CD14-positive monocyte (primary cell): ENCODE measurements at regions not wholly inside any gene's neighbourhood (a gene's known extent, or its start where the extent isn't known, plus 50 kb on each side); places are given as distances from the start of the nearest gene placed in this dataset.
"Not testable (repeated sequence)": the region's sequence is repeated elsewhere in the genome, so short reads cannot be mapped to it uniquely, and the experiment has no call there.

Source experiments
- DNase-seq, 3 donors: peaks; one replicate each; pipeline ENCODE4 v3.0.0-alpha.2; 2011 to 2022
- H2AFZ ChIP-seq: 2 replicates; pipeline ENCODE4 v1.6.0; 2012; ENCODE audit warnings: mild to moderate bottlenecking, low read depth, low read length, inconsistent platforms; ENCODE audit not compliant: insufficient read depth, poor library complexity, severe bottlenecking
- H3K27ac ChIP-seq, 2 donors: 1 replicate in 1 of 2; 2 replicates in 1 of 2; pipeline ENCODE4 v1.5.1; 2012 to 2013; ENCODE audit warnings: low read length in 2 of 2, control low read depth in 1 of 2, inconsistent platforms in 1 of 2, low read depth in 1 of 2, mild to moderate bottlenecking in 1 of 2
- H3K27me3 ChIP-seq, 2 donors: one replicate each; pipeline versions ENCODE4 v1.6.0 to v1.6.1; 2011 to 2013; ENCODE audit warnings: low read length in 2 of 2; ENCODE audit not compliant: control insufficient read depth in 2 of 2, insufficient read depth in 2 of 2
- H3K36me3 ChIP-seq, 2 donors: replicated peaks in 1 of 2; 1 replicate in 1 of 2; 2 replicates in 1 of 2; pipeline versions ENCODE4 v1.5.1 to v1.6.1; 2012 to 2013; ENCODE audit warnings: low read length in 2 of 2, control low read depth in 1 of 2, inconsistent platforms in 1 of 2, mild to moderate bottlenecking in 1 of 2; ENCODE audit not compliant: insufficient read depth in 2 of 2, control insufficient read depth in 1 of 2
- H3K4me1 ChIP-seq, 2 donors: 1 replicate in 1 of 2; 2 replicates in 1 of 2; pipeline versions ENCODE4 v1.5.1 to v1.6.1; 2012 to 2013; ENCODE audit warnings: low read length in 2 of 2, control low read depth in 1 of 2, inconsistent platforms in 1 of 2, mild to moderate bottlenecking in 1 of 2, moderate library complexity in 1 of 2; ENCODE audit not compliant: insufficient read depth in 2 of 2, control insufficient read depth in 1 of 2
- H3K4me2 ChIP-seq: replicated peaks from 2 replicates; pipeline ENCODE3; 2012; ENCODE audit warnings: low read length, moderate library complexity, mild to moderate bottlenecking; ENCODE audit not compliant: poor library complexity, severe bottlenecking; ENCODE audit errors: extremely low read depth
- H3K4me3 ChIP-seq, 3 experiments: fragments of 200-600 bp in 1 of 3; sonication (generic) in 1 of 3; replicated peaks in 1 of 3; 1 replicate in 2 of 3; 2 replicates in 1 of 3; pipeline ENCODE4 v1.5.1; 2011 to 2013; ENCODE audit warnings: low read length in 3 of 3, mild to moderate bottlenecking in 3 of 3, control low read depth in 2 of 3, low read depth in 2 of 3, inconsistent platforms in 1 of 3, moderate library complexity in 1 of 3
- H3K79me2 ChIP-seq: 2 replicates; pipeline ENCODE4 v1.6.0; 2012; ENCODE audit warnings: mild to moderate bottlenecking, control low read depth, inconsistent platforms, low read length, moderate library complexity; ENCODE audit not compliant: insufficient read depth
- H3K9ac ChIP-seq: 2 replicates; pipeline ENCODE4 v1.6.0; 2017; ENCODE audit warnings: low read length, mild to moderate bottlenecking; ENCODE audit not compliant: insufficient read depth, poor library complexity, severe bottlenecking
- H3K9me3 ChIP-seq, 2 donors: replicated peaks in 1 of 2; 1 replicate in 1 of 2; 2 replicates in 1 of 2; pipeline versions ENCODE4 v1.5.1 to v1.6.1; 2012 to 2013; ENCODE audit warnings: low read length in 2 of 2, control low read depth in 1 of 2; ENCODE audit not compliant: control insufficient read depth in 1 of 2, insufficient read depth in 1 of 2
- H4K20me1 ChIP-seq: 2 replicates; pipeline ENCODE4 v1.6.0; 2012; ENCODE audit warnings: mild to moderate bottlenecking, low read length, control low read depth, moderate library complexity; ENCODE audit not compliant: insufficient read depth
- H3K27ac Mint-ChIP-seq, 7 donors: one replicate each; pipeline ENCODE4 v1.8.0; 2020; ENCODE audit warnings: mild to moderate bottlenecking in 7 of 7, mixed read lengths in 7 of 7, moderate library complexity in 6 of 7, inconsistent platforms in 2 of 7
- H3K27me3 Mint-ChIP-seq, 3 donors: one replicate each; pipeline ENCODE4 v1.8.0; 2021 to 2022; ENCODE audit warnings: low read depth in 3 of 3, mild to moderate bottlenecking in 3 of 3, mixed read lengths in 3 of 3, moderate library complexity in 3 of 3, inconsistent platforms in 1 of 3
- H3K36me3 Mint-ChIP-seq, 2 donors: one replicate each; pipeline ENCODE4 v1.8.0; 2020; ENCODE audit warnings: mixed read lengths in 2 of 2, inconsistent platforms in 1 of 2, mild to moderate bottlenecking in 1 of 2
- H3K4me1 Mint-ChIP-seq: one replicate; pipeline ENCODE4 v1.8.0; 2020; ENCODE audit warnings: mild to moderate bottlenecking, mixed read lengths
- H3K4me3 Mint-ChIP-seq, 2 donors: one replicate each; pipeline ENCODE4 v1.8.0; 2020; ENCODE audit warnings: mild to moderate bottlenecking in 2 of 2, mixed read lengths in 2 of 2, moderate library complexity in 1 of 2
- H3K9me3 Mint-ChIP-seq, 7 donors: one replicate each; pipeline ENCODE4 v1.8.0; 2020 to 2022; ENCODE audit warnings: mixed read lengths in 7 of 7, mild to moderate bottlenecking in 6 of 7, moderate library complexity in 6 of 7, inconsistent platforms in 2 of 7
- WGBS: methylation state at CpG from one replicate; pipeline ENCODE4 v1.1.5; 2013; ENCODE audit warnings: missing lambda C conversion rate; ENCODE audit not compliant: insufficient coverage; 5-methylcytosine and 5-hydroxymethylcytosine counted together
- intact Hi-C, 2 donors: fragments of 100-400 bp; cut with micrococcal nuclease; formaldehyde crosslinking; loops; one replicate each; pipeline versions ENCODE4 v1.15.0 to v1.15.1; 2023
- TF ChIP-seq, protein P1 (sequence below): fragments of 200-600 bp; IDR thresholded peaks from one replicate; pipeline ENCODE4 v1.8.0; 2022; ENCODE audit warnings: antibody characterized with exemption, mild to moderate bottlenecking

DNA sequence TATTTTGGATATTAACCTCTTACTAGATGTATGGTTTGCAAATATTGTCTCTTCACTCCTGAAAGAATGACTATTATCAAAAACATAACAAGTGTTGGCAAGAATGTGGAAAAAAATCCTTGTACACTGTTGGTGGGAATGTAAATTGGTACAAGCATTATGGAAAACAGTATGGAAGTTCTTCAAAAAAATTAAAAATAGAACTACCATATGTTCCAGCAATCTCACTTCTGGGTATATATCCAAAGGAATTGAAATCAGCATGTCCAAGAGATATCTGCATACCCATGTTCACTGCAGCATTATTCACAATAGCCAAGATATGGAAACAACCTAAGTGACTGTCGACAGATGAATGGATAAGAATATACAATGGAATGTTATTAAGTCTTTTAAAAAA lies 61.6 kb upstream of the KIT start:
- H3K4me3 ChIP-seq = no peak overlapping the region
- H3K36me3 ChIP-seq = no peaks in the 10 kb centered on the region
- no peaks in the 10 kb centered on the region for H3K27me3 ChIP-seq
- TF ChIP-seq, protein P1, sequence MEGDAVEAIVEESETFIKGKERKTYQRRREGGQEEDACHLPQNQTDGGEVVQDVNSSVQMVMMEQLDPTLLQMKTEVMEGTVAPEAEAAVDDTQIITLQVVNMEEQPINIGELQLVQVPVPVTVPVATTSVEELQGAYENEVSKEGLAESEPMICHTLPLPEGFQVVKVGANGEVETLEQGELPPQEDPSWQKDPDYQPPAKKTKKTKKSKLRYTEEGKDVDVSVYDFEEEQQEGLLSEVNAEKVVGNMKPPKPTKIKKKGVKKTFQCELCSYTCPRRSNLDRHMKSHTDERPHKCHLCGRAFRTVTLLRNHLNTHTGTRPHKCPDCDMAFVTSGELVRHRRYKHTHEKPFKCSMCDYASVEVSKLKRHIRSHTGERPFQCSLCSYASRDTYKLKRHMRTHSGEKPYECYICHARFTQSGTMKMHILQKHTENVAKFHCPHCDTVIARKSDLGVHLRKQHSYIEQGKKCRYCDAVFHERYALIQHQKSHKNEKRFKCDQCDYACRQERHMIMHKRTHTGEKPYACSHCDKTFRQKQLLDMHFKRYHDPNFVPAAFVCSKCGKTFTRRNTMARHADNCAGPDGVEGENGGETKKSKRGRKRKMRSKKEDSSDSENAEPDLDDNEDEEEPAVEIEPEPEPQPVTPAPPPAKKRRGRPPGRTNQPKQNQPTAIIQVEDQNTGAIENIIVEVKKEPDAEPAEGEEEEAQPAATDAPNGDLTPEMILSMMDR = no peak
- intact Hi-C loops = no loop called here
- no peaks in the 10 kb centered on the region for H3K9me3 ChIP-seq
- Mint-ChIP-seq H3K4me1 (no peaks in the 10 kb centered on the region), H3K4me3 (no peak overlapping the region), H3K27me3 (no peaks in the 10 kb centered on the region), H3K9me3 (peaks cover 0 to 6% (median 3%) of the 10 kb centered on the region in 7 donors), H3K36me3 (no peaks in the 10 kb centered on the region), H3K27ac (no peak overlapping the region)
- no peak overlapping the region for H3K4me2 ChIP-seq
- no peak overlapping the region for H3K9ac ChIP-seq
- H3K4me1 ChIP-seq = no peaks in the 10 kb centered on the region
- no peaks in the 10 kb centered on the region for H4K20me1 ChIP-seq
- H3K79me2 ChIP-seq = no peaks in the 10 kb centered on the region
- no peak for DNase-seq
- H2AFZ ChIP-seq = no peak overlapping the region
- no peak overlapping the region for H3K27ac ChIP-seq
- WGBS = no CpG with 5 or more reads among the region's 1 CpG

DNA sequence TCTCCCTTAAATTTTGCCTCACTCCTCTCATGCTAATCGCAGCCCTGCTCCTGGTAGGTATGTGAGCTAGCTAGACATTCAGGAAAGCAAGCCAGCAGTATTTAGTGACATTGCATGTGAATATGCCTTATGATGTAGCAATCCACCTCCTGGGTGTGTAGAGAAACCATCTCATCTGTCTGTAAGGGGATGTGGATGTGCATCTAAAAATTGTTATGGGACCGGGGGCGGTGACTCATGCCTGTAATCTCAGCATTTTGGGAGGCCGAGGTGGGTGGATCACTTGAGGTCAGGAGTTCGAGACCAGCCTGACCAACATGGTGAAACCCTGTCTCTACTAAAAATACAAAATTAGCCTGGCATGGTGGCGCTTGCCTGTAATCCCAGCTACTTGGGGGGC lies 60.1 kb upstream of the KIT start:
- H3K27ac Mint-ChIP-seq, H3K27me3 Mint-ChIP-seq, H4K20me1 ChIP-seq, H3K27me3 ChIP-seq, H3K9me3 ChIP-seq, DNase-seq, H3K4me1 Mint-ChIP-seq, H3K79me2 ChIP-seq, H3K4me1 ChIP-seq, intact Hi-C loops, H3K9ac ChIP-seq, H3K4me3 Mint-ChIP-seq, H2AFZ ChIP-seq, H3K36me3 Mint-ChIP-seq, H3K36me3 ChIP-seq, H3K4me2 ChIP-seq, H3K4me3 ChIP-seq, H3K27ac ChIP-seq, H3K9me3 Mint-ChIP-seq: not testable (repeated sequence)
- WGBS = 100% methylated on average over 1 of the region's 6 CpGs

DNA sequence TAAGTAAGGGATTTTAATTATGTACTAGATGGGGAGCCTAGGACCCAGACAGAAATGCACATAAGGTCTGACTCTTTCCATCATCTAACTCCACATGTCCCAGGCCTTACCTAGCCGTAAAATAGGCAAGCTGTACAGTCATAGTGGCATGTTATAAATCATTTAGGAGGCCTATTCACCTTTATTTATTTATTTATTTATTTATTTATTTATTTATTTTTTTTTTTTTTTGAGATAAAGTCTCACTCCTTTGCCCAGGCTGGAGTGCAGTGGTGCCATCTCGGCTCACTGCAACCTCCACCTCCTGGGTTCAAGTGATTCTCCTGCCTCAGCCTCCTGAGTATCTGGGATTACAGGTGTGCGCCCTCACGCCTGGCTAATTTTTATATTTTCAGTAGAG lies 55.6 kb upstream of the KIT start:
- H3K9me3 ChIP-seq, H3K27me3 Mint-ChIP-seq, H3K36me3 ChIP-seq, H2AFZ ChIP-seq, H3K4me2 ChIP-seq, DNase-seq, H3K27me3 ChIP-seq, H3K4me1 ChIP-seq, H3K36me3 Mint-ChIP-seq, H3K9ac ChIP-seq, intact Hi-C loops, H4K20me1 ChIP-seq, H3K79me2 ChIP-seq, H3K4me3 ChIP-seq, H3K27ac ChIP-seq, H3K4me3 Mint-ChIP-seq, H3K4me1 Mint-ChIP-seq, H3K27ac Mint-ChIP-seq: not testable (repeated sequence)
- H3K9me3 Mint-ChIP-seq = peaks cover 1 to 11% (median 4%) of the 10 kb centered on the region in 7 donors
- 100% methylated on average over 2 of the region's 4 CpGs for WGBS
